H9 (cell line): ENCODE measurements at regions not wholly inside any gene's neighbourhood (a gene's known extent, or its start where the extent isn't known, plus 50 kb on each side); places are given as distances from the start of the nearest gene placed in this dataset.

Experiments
- DNase-seq: peaks from one replicate; pipeline ENCODE4 v3.0.0-alpha.2; 2017
- H2AFZ ChIP-seq: one replicate; pipeline ENCODE4 v1.6.1; 2013; ENCODE audit warnings: mild to moderate bottlenecking, low read length, control low read depth, moderate library complexity
- H2AK5ac ChIP-seq: 2 replicates; pipeline ENCODE4 v1.6.1; 2013; ENCODE audit warnings: low read length, control low read depth, mixed read lengths; ENCODE audit not compliant: insufficient read length
- H2BK120ac ChIP-seq: one replicate; pipeline ENCODE4 v1.6.1; 2013; ENCODE audit warnings: low read depth, mild to moderate bottlenecking, low read length, control low read depth, inconsistent platforms; ENCODE audit not compliant: poor library complexity, severe bottlenecking
- H2BK12ac ChIP-seq: 2 replicates; pipeline ENCODE4 v1.6.1; 2013; ENCODE audit warnings: low read length, control low read depth, mixed read lengths, low read depth; ENCODE audit not compliant: insufficient read length
- H2BK15ac ChIP-seq: 2 replicates; pipeline ENCODE4 v1.6.1; 2013; ENCODE audit warnings: low read depth, low read length, control low read depth
- H2BK20ac ChIP-seq: one replicate; pipeline ENCODE4 v1.6.1; 2013; ENCODE audit warnings: low read depth, mild to moderate bottlenecking, low read length, control low read depth, inconsistent platforms; ENCODE audit not compliant: poor library complexity, severe bottlenecking
- H2BK5ac ChIP-seq: 2 replicates; pipeline ENCODE4 v1.6.1; 2013; ENCODE audit warnings: low read length, control low read depth, mixed read lengths; ENCODE audit not compliant: insufficient read length
- H3K14ac ChIP-seq: 2 replicates; pipeline ENCODE4 v1.6.1; 2013; ENCODE audit warnings: low read length, control low read depth; ENCODE audit not compliant: insufficient read depth
- H3K18ac ChIP-seq: 2 replicates; pipeline ENCODE4 v1.6.1; 2013; ENCODE audit warnings: low read depth, mild to moderate bottlenecking, mixed read lengths, low read length, control low read depth; ENCODE audit not compliant: insufficient read length
- H3K23ac ChIP-seq: 2 replicates; pipeline ENCODE4 v1.6.1; 2013; ENCODE audit warnings: low read length, control low read depth, mixed read lengths, low read depth; ENCODE audit not compliant: insufficient read length
- H3K23me2 ChIP-seq: 2 replicates; pipeline ENCODE4 v1.6.1; 2013; ENCODE audit warnings: low read depth, mild to moderate bottlenecking, mixed read lengths, low read length, control low read depth; ENCODE audit not compliant: insufficient read length, poor library complexity, severe bottlenecking
- H3K27ac ChIP-seq: 2 replicates; pipeline ENCODE4 v1.5.1; 2013; ENCODE audit warnings: low read length, control low read depth, mixed read lengths, low read depth; ENCODE audit not compliant: insufficient read length
- H3K27me3 ChIP-seq: 2 replicates; pipeline ENCODE4 v1.6.1; 2013; ENCODE audit warnings: low read length, control low read depth, inconsistent platforms; ENCODE audit not compliant: insufficient read depth
- H3K4ac ChIP-seq: 2 replicates; pipeline ENCODE4 v1.6.1; 2013; ENCODE audit warnings: low read depth, mild to moderate bottlenecking, control low read depth, inconsistent platforms, low read length, moderate library complexity
- H3K4me1 ChIP-seq: 2 replicates; pipeline ENCODE4 v1.6.1; 2013; ENCODE audit warnings: low read length, control low read depth, inconsistent platforms; ENCODE audit not compliant: insufficient read depth
- H3K4me2 ChIP-seq: 2 replicates; pipeline ENCODE4 v1.6.1; 2013; ENCODE audit warnings: low read length, control low read depth, mixed read lengths; ENCODE audit not compliant: insufficient read length, insufficient read depth
- H3K56ac ChIP-seq: 2 replicates; pipeline ENCODE4 v1.6.1; 2013; ENCODE audit warnings: low read depth, mild to moderate bottlenecking, mixed read lengths, low read length, control low read depth; ENCODE audit not compliant: insufficient read length
- H3K79me1 ChIP-seq: 2 replicates; pipeline ENCODE4 v1.6.1; 2013; ENCODE audit warnings: low read depth, mild to moderate bottlenecking, moderate library complexity, low read length, control low read depth, inconsistent platforms; ENCODE audit not compliant: insufficient read depth, poor library complexity, severe bottlenecking
- H3K79me2 ChIP-seq: 2 replicates; pipeline ENCODE4 v1.6.1; 2013; ENCODE audit warnings: low read length, control low read depth, inconsistent platforms; ENCODE audit not compliant: insufficient read depth
- H3K9ac ChIP-seq: 2 replicates; pipeline ENCODE4 v1.6.1; 2013; ENCODE audit warnings: low read length, control low read depth, mixed read lengths; ENCODE audit not compliant: insufficient read length; ENCODE audit errors: extremely low read depth
- H3K9me3 ChIP-seq: one replicate; pipeline ENCODE4 v1.6.1; 2013; ENCODE audit warnings: low read depth, low read length, inconsistent platforms; ENCODE audit not compliant: control insufficient read depth
- H3T11ph ChIP-seq: one replicate; pipeline ENCODE4 v1.6.1; 2013; ENCODE audit warnings: mild to moderate bottlenecking, low read length, control low read depth, inconsistent platforms
- H4K20me1 ChIP-seq: one replicate; pipeline ENCODE4 v1.6.1; 2013; ENCODE audit not compliant: control insufficient read depth, insufficient read length, insufficient read depth
- H4K5ac ChIP-seq: 2 replicates; pipeline ENCODE4 v1.6.1; 2013; ENCODE audit warnings: low read depth, mild to moderate bottlenecking, mixed read lengths, low read length, control low read depth; ENCODE audit not compliant: insufficient read length
- H4K8ac ChIP-seq: replicated peaks from 2 replicates; pipeline ENCODE4 v1.6.1; 2013; ENCODE audit warnings: low read length, control low read depth, mixed read lengths, low read depth; ENCODE audit not compliant: insufficient read length
- H4K91ac ChIP-seq: 2 replicates; pipeline ENCODE4 v1.6.1; 2013; ENCODE audit warnings: low read depth, mild to moderate bottlenecking, moderate library complexity, mixed read lengths, low read length, control low read depth; ENCODE audit not compliant: insufficient read length
- H3K27ac Mint-ChIP-seq, 3 experiments: 2 replicates in 2 of 3; 3 replicates in 1 of 3; pipeline ENCODE4 v1.8.0; 2020 to 2021; ENCODE audit warnings: mixed read lengths in 3 of 3, mild to moderate bottlenecking in 1 of 3, moderate library complexity in 1 of 3
- H3K27me3 Mint-ChIP-seq: 2 replicates; pipeline ENCODE4 v1.8.0; 2021; ENCODE audit warnings: low read depth, mild to moderate bottlenecking, moderate library complexity, mixed read lengths
- H3K36me3 Mint-ChIP-seq, 3 experiments: 2 replicates in 2 of 3; 3 replicates in 1 of 3; pipeline ENCODE4 v1.8.0; 2020 to 2021; ENCODE audit warnings: low read depth in 3 of 3, mixed read lengths in 3 of 3; ENCODE audit not compliant: insufficient read depth in 1 of 3
- H3K4me1 Mint-ChIP-seq, 2 experiments: 2 replicates each; pipeline ENCODE4 v1.8.0; 2020; ENCODE audit warnings: mixed read lengths in 2 of 2
- H3K4me3 Mint-ChIP-seq, 2 experiments: 2 replicates in 1 of 2; 3 replicates in 1 of 2; pipeline ENCODE4 v1.8.0; 2020 to 2021; ENCODE audit warnings: mild to moderate bottlenecking in 2 of 2, mixed read lengths in 2 of 2, moderate library complexity in 1 of 2
- H3K9me3 Mint-ChIP-seq, 2 experiments: 2 replicates in 1 of 2; 3 replicates in 1 of 2; pipeline ENCODE4 v1.8.0; 2020; ENCODE audit warnings: mild to moderate bottlenecking in 2 of 2, mixed read lengths in 2 of 2, moderate library complexity in 1 of 2
- WGBS: extraction: QIAGEN DNeasy Blood & Tissue Kit; methylation state at CpG from one replicate; pipeline ENCODE4 v1.1.7; 2013; ENCODE audit warnings: missing lambda C conversion rate, low lambda C conversion rate, mixed read lengths; ENCODE audit not compliant: insufficient read length; ENCODE audit errors: extremely low coverage; 5-methylcytosine and 5-hydroxymethylcytosine counted together
- TF ChIP-seq, protein P1 (sequence below): fragments of 200-600 bp; sonication (generic); conservative IDR thresholded peaks from 3 replicates; pipeline ENCODE4 v1.8.0; 2021; ENCODE audit warnings: antibody characterized with exemption, mild to moderate bottlenecking

DNA sequence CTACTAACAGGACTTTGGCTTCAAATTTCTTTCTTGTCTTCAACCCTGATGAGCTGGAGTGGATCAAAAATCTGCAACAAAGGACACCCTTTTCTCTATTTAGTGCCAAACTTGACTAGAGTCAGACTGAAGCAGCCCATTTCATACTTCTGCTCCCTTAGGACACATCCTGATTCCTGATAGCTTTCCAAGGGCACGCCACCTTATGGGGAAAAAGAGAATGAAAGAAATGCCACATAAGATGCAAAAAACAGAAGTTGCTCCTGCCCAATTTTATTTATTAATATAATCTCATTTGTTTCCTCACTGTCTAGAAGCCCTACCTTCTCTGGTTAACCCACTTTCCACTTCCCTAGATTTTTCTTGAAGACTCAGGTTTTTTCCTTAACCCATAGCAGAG, 72.7 kb upstream of the NBPF4 start:
- H3K4me1 ChIP-seq: no peaks in the 10 kb centered on the region; the same call in 1 of the 2 replicates
- no peaks in the 10 kb centered on the region for H3K79me2 ChIP-seq
- no peaks in the 10 kb centered on the region for H3K9me3 ChIP-seq
- H2BK20ac ChIP-seq: no peak overlapping the region
- H4K91ac ChIP-seq: no peak overlapping the region
- no peak overlapping the region for H2BK15ac ChIP-seq
- no peak overlapping the region for H3K18ac ChIP-seq
- no peak overlapping the region for H3K4me2 ChIP-seq
- no peak overlapping the region for H2AK5ac ChIP-seq
- H4K8ac ChIP-seq: no peak overlapping the region
- H3K27me3 ChIP-seq: no peaks in the 10 kb centered on the region
- no peak overlapping the region for H2BK120ac ChIP-seq
- no peak overlapping the region for H3K4ac ChIP-seq
- TF ChIP-seq, protein P1, sequence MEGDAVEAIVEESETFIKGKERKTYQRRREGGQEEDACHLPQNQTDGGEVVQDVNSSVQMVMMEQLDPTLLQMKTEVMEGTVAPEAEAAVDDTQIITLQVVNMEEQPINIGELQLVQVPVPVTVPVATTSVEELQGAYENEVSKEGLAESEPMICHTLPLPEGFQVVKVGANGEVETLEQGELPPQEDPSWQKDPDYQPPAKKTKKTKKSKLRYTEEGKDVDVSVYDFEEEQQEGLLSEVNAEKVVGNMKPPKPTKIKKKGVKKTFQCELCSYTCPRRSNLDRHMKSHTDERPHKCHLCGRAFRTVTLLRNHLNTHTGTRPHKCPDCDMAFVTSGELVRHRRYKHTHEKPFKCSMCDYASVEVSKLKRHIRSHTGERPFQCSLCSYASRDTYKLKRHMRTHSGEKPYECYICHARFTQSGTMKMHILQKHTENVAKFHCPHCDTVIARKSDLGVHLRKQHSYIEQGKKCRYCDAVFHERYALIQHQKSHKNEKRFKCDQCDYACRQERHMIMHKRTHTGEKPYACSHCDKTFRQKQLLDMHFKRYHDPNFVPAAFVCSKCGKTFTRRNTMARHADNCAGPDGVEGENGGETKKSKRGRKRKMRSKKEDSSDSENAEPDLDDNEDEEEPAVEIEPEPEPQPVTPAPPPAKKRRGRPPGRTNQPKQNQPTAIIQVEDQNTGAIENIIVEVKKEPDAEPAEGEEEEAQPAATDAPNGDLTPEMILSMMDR: peak; percentile 69
- no peak overlapping the region for H3K14ac ChIP-seq
- H4K5ac ChIP-seq: no peak overlapping the region
- H3K36me3 Mint-ChIP-seq: no peaks in the 10 kb centered on the region
- no peaks in the 10 kb centered on the region for H3K4me1 Mint-ChIP-seq
- no peak overlapping the region for H3K4me3 Mint-ChIP-seq
- no peak overlapping the region for H2BK12ac ChIP-seq
- H4K20me1 ChIP-seq: no peaks in the 10 kb centered on the region
- no peak overlapping the region for H3K56ac ChIP-seq
- no peak overlapping the region for H3K27ac Mint-ChIP-seq
- no peaks in the 10 kb centered on the region for H3K9me3 Mint-ChIP-seq
- H3K27me3 Mint-ChIP-seq: no peaks in the 10 kb centered on the region; the same call in 1 of the 2 replicates
- H2AFZ ChIP-seq: no peak overlapping the region
- no peaks in the 10 kb centered on the region for H3K23me2 ChIP-seq
- no peak for DNase-seq
- H3K23ac ChIP-seq: no peak overlapping the region
- no CpG with 5 or more reads among the region's 1 CpG for WGBS
- H3K27ac ChIP-seq: no peak overlapping the region
- H3K9ac ChIP-seq: no peak overlapping the region
- no peaks in the 10 kb centered on the region for H3K79me1 ChIP-seq
- H3T11ph ChIP-seq: no peak overlapping the region
- no peak overlapping the region for H2BK5ac ChIP-seq
